ENCODE measurements at regions not wholly inside any gene's neighbourhood (a gene's known extent, or its start where the extent isn't known, plus 50 kb on each side); places are given as distances from the start of the nearest gene placed in this dataset.

- Mint-ChIP-seq H3K4me1 (no peaks in the 10 kb centered on the region), H3K27me3 (peaks cover 2% of the 10 kb centered on the region), H3K27ac (no peak overlapping the region), H3K9me3 (ENCODE audit: insufficient read depth) (no peaks in the 10 kb centered on the region), H3K4me3 (no peak overlapping the region)
- POLR2A ChIA-PET, result no interaction called here
- Histone ChIP-seq H3K27me3 (replicated peaks in 1 of 4; ENCODE audit: control extremely low read depth in 1 of 4, control insufficient read depth in 3 of 4, insufficient read depth in 4 of 4, low read length in 3 of 4) (peaks cover 0 to 2% (median 0%) of the 10 kb centered on the region in 4 experiments), H3K9ac (ENCODE audit: low read length) (no peak overlapping the region), H3K79me2 (ENCODE audit: control insufficient read depth, insufficient read depth, low read length) (no peaks in the 10 kb centered on the region), H3K27ac (ENCODE audit: low read length in 2 of 2) (no peak overlapping the region), H3K9me3 (ENCODE audit: control extremely low read depth in 1 of 3, control insufficient read depth in 2 of 3, insufficient read depth in 1 of 3, low read length in 2 of 3) (peaks cover 0 to 2% (median 0%) of the 10 kb centered on the region in 3 donors), H4K20me1 (ENCODE audit: control insufficient read depth, insufficient read depth, low read length, poor library complexity, severe bottlenecking) (no peaks in the 10 kb centered on the region), H3K4me1 (ENCODE audit: control insufficient read depth in 2 of 2, insufficient read depth in 2 of 2, low read length in 2 of 2) (no peaks in the 10 kb centered on the region), H3K4me2 (replicated peaks; ENCODE audit: low read depth, low read length, poor library complexity, severe bottlenecking) (no peak overlapping the region), H3K36me3 (replicated peaks in 1 of 2; ENCODE audit: control extremely low read depth in 1 of 2, control insufficient read depth in 1 of 2, extremely low read depth in 1 of 2, insufficient read depth in 2 of 2, low read length in 1 of 2) (no peaks in the 10 kb centered on the region), H2AFZ (ENCODE audit: insufficient read depth, low read depth, low read length, poor library complexity, severe bottlenecking) (no peak overlapping the region), H3K4me3 (ENCODE audit: control extremely low read depth in 1 of 5, extremely low read depth in 1 of 5, insufficient read depth in 1 of 5, low read depth in 2 of 5, low read length in 4 of 5) (no peak overlapping the region)
- DNase-seq (no peak), ATAC-seq (ENCODE audit: low read depth) (no peak)
- TF ChIP-seq CTCF (IDR thresholded peaks at IDR 0.05) (no peak), EZH2 (IDR thresholded peaks at IDR 0.05; ENCODE audit: borderline replicate concordance, insufficient read depth, low read depth, low read length, poor library complexity, severe bottlenecking) (no peak)
- intact Hi-C loops (cut with micrococcal nuclease), result no loop called here
- WGBS (ENCODE audit: insufficient coverage), result 91% methylated on average over 1 of the region's 6 CpGs
- CTCF ChIA-PET, result no interaction called here
These were observed 305.5 kb upstream of the ZMIZ1 start for GRCh38 chr10:78763234-78763633.

GRCh38 chr10:78763651-78764395 lies 304.9 kb upstream of the ZMIZ1 start:
- H3K27ac Mint-ChIP-seq, result no peak overlapping the region
- POLR2A ChIA-PET, result no interaction called here
- H3K4me1 Mint-ChIP-seq, result no peaks in the 10 kb centered on the region
- intact Hi-C loops (cut with micrococcal nuclease), result no loop called here
- DNase-seq, result no peak
- no peak overlapping the region for H3K4me3 Mint-ChIP-seq
- Histone ChIP-seq H3K9me3 (ENCODE audit: control extremely low read depth in 1 of 3, control insufficient read depth in 2 of 3, insufficient read depth in 1 of 3, low read length in 2 of 3) (peaks cover 0 to 2% (median 0%) of the 10 kb centered on the region in 3 donors), H4K20me1 (ENCODE audit: control insufficient read depth, insufficient read depth, low read length, poor library complexity, severe bottlenecking) (no peaks in the 10 kb centered on the region), H3K79me2 (ENCODE audit: control insufficient read depth, insufficient read depth, low read length) (no peaks in the 10 kb centered on the region), H3K36me3 (replicated peaks in 1 of 2; ENCODE audit: control extremely low read depth in 1 of 2, control insufficient read depth in 1 of 2, extremely low read depth in 1 of 2, insufficient read depth in 2 of 2, low read length in 1 of 2) (no peaks in the 10 kb centered on the region), H3K4me2 (replicated peaks; ENCODE audit: low read depth, low read length, poor library complexity, severe bottlenecking) (no peak overlapping the region), H2AFZ (ENCODE audit: insufficient read depth, low read depth, low read length, poor library complexity, severe bottlenecking) (no peak overlapping the region), H3K27ac (ENCODE audit: low read length in 2 of 2) (no peak overlapping the region), H3K4me3 (ENCODE audit: control extremely low read depth in 1 of 5, extremely low read depth in 1 of 5, insufficient read depth in 1 of 5, low read depth in 2 of 5, low read length in 4 of 5) (no peak overlapping the region), H3K27me3 (replicated peaks in 1 of 4; ENCODE audit: control extremely low read depth in 1 of 4, control insufficient read depth in 3 of 4, insufficient read depth in 4 of 4, low read length in 3 of 4) (no peaks in the 10 kb centered on the region), H3K4me1 (ENCODE audit: control insufficient read depth in 2 of 2, insufficient read depth in 2 of 2, low read length in 2 of 2) (no peaks in the 10 kb centered on the region), H3K9ac (ENCODE audit: low read length) (no peak overlapping the region)
- CTCF ChIA-PET, result no interaction called here
- H3K27me3 Mint-ChIP-seq, result peaks cover 6% of the 10 kb centered on the region
- 74% methylated on average over 10 of the region's 10 CpGs for WGBS (ENCODE audit: insufficient coverage)
- no peak for ATAC-seq (ENCODE audit: low read depth)
- H3K9me3 Mint-ChIP-seq (ENCODE audit: insufficient read depth), result no peaks in the 10 kb centered on the region
- TF ChIP-seq EZH2 (IDR thresholded peaks at IDR 0.05; ENCODE audit: borderline replicate concordance, insufficient read depth, low read depth, low read length, poor library complexity, severe bottlenecking), result no peak
- TF ChIP-seq CTCF (IDR thresholded peaks at IDR 0.05), result no peak
